ENCODE measurements at regions not wholly inside any gene's neighbourhood (a gene's known extent, or its start where the extent isn't known, plus 50 kb on each side); places are given as distances from the start of the nearest gene placed in this dataset.

- H3K36me3 ChIP-seq (ENCODE audit: control insufficient read depth, insufficient read depth, low read length), result no peaks in the 10 kb centered on the region
- TF ChIP-seq CTCF (IDR thresholded peaks at IDR 0.05; ENCODE audit: insufficient read depth, low read length, severe bottlenecking), result no peak
- DNase-seq (ENCODE audit: low read depth) (no peak), FAIRE-seq (no peak)
- no peak overlapping the region for H3K4me3 ChIP-seq (ENCODE audit: low read depth, low read length)
- H3K27me3 ChIP-seq (ENCODE audit: control insufficient read depth, insufficient read depth, low read length), result no peaks in the 10 kb centered on the region
Measured at GRCh38 chrX:79570524-79571240, 203.5 kb upstream of the ITM2A start.

- no peaks in the 10 kb centered on the region for H3K27me3 ChIP-seq (ENCODE audit: control insufficient read depth, insufficient read depth, low read length)
- no peak overlapping the region for H3K4me3 ChIP-seq (ENCODE audit: low read depth, low read length)
- DNase-seq (ENCODE audit: low read depth) (no peak), FAIRE-seq (no peak)
- no peak for TF ChIP-seq CTCF (IDR thresholded peaks at IDR 0.05; ENCODE audit: insufficient read depth, low read length, severe bottlenecking)
- H3K36me3 ChIP-seq (ENCODE audit: control insufficient read depth, insufficient read depth, low read length), result no peaks in the 10 kb centered on the region
Measured at GRCh38 chrX:79568309-79568708, 201.2 kb upstream of the ITM2A start.

GRCh38 chrX:79564362-79564761, 197.2 kb upstream of the ITM2A start:
- no peak for DNase-seq (ENCODE audit: low read depth)

GRCh38 chrX:79559290-79559689, 192.2 kb upstream of the ITM2A start:
- no peaks in the 10 kb centered on the region for H3K27me3 ChIP-seq (ENCODE audit: control insufficient read depth, insufficient read depth, low read length)
- H3K36me3 ChIP-seq (ENCODE audit: control insufficient read depth, insufficient read depth, low read length), result no peaks in the 10 kb centered on the region
- DNase-seq (ENCODE audit: low read depth), result no peak
- H3K4me3 ChIP-seq (ENCODE audit: low read depth, low read length), result no peak overlapping the region
- no peak for TF ChIP-seq CTCF (IDR thresholded peaks at IDR 0.05; ENCODE audit: insufficient read depth, low read length, severe bottlenecking)
- FAIRE-seq, result no peak

More at GRCh38 chrX:79564362-79564761, 197.2 kb upstream of the ITM2A start:
- TF ChIP-seq CTCF (IDR thresholded peaks at IDR 0.05; ENCODE audit: insufficient read depth, low read length, severe bottlenecking), result no peak
- no peak for FAIRE-seq
- Histone ChIP-seq H3K4me3 (ENCODE audit: low read depth, low read length) (no peak overlapping the region), H3K27me3 (ENCODE audit: control insufficient read depth, insufficient read depth, low read length) (no peaks in the 10 kb centered on the region), H3K36me3 (ENCODE audit: control insufficient read depth, insufficient read depth, low read length) (no peaks in the 10 kb centered on the region)

GRCh38 chrX:79557212-79557611, 190.1 kb upstream of the ITM2A start:
- no peaks in the 10 kb centered on the region for H3K36me3 ChIP-seq (ENCODE audit: control insufficient read depth, insufficient read depth, low read length)
- no peak for TF ChIP-seq CTCF (IDR thresholded peaks at IDR 0.05; ENCODE audit: insufficient read depth, low read length, severe bottlenecking)
- no peak overlapping the region for H3K4me3 ChIP-seq (ENCODE audit: low read depth, low read length)
- DNase-seq (ENCODE audit: low read depth), result no peak
- H3K27me3 ChIP-seq (ENCODE audit: control insufficient read depth, insufficient read depth, low read length), result no peaks in the 10 kb centered on the region
- FAIRE-seq, result no peak

GRCh38 chrX:79556800-79557199, 189.7 kb upstream of the ITM2A start:
- DNase-seq (ENCODE audit: low read depth), result no peak
- Histone ChIP-seq H3K4me3 (ENCODE audit: low read depth, low read length) (no peak overlapping the region), H3K36me3 (ENCODE audit: control insufficient read depth, insufficient read depth, low read length) (no peaks in the 10 kb centered on the region), H3K27me3 (ENCODE audit: control insufficient read depth, insufficient read depth, low read length) (no peaks in the 10 kb centered on the region)
- TF ChIP-seq CTCF (IDR thresholded peaks at IDR 0.05; ENCODE audit: insufficient read depth, low read length, severe bottlenecking), result no peak
- no peak for FAIRE-seq

Measured in bronchial epithelial cell (primary cell).